SK-N-SH (cell line): ENCODE measurements at regions not wholly inside any gene's neighbourhood (a gene's known extent, or its start where the extent isn't known, plus 50 kb on each side); places are given as distances from the start of the nearest gene placed in this dataset.

Experiments
- ELF1 ChIP-seq: IDR thresholded peaks from 2 replicates; pipeline ENCODE4 v1.4.0; 2012
- FOXJ3 ChIP-seq: sonication (generic); formaldehyde crosslinking; IDR thresholded peaks from 2 replicates; pipeline ENCODE4 v1.5.1; 2020; ENCODE audit warnings: mild to moderate bottlenecking, missing genetic modification reagents
- JUND ChIP-seq: IDR thresholded peaks from 2 replicates; pipeline ENCODE4 v1.4.0; 2012
- NRF1 ChIP-seq: IDR thresholded peaks from 2 replicates; pipeline ENCODE4 v1.6.1; 2012; ENCODE audit warnings: low read depth, mild to moderate bottlenecking, low read length
- REST ChIP-seq: IDR thresholded peaks from 2 replicates; pipeline ENCODE4 v1.6.1; 2012; ENCODE audit warnings: mild to moderate bottlenecking, low read depth, low read length, moderate library complexity
- USF1 ChIP-seq: IDR thresholded peaks from 2 replicates; pipeline ENCODE4 v1.4.0; 2012; ENCODE audit warnings: low read depth, borderline replicate concordance
- TF ChIP-seq, protein P1 (sequence below): fragments of 200-600 bp; sonication (generic); IDR thresholded peaks from 2 replicates; pipeline ENCODE4 v1.6.1; 2017; ENCODE audit warnings: antibody characterized with exemption, mild to moderate bottlenecking, moderate library complexity

DNA sequence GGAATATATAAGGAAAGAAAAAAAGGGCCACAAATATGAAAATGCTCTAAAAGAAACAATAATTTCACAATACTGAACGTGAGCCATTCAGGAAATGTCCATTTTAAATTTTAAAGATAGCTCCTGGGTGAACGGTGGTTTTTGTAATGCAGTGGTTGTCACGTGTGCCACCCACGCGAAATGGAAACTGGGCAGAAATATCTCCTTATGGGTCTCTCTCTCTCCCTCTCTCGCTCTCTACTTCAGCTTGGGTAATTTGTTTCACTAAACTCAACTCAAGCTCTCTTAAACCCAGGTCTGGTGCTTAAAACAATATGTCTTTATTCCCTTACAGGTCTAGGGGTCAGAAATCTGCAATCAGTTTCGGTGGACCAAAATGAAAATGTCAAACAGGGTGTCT lies 150.8 kb downstream of the OR2B2 start:
- TF ChIP-seq, protein P1, sequence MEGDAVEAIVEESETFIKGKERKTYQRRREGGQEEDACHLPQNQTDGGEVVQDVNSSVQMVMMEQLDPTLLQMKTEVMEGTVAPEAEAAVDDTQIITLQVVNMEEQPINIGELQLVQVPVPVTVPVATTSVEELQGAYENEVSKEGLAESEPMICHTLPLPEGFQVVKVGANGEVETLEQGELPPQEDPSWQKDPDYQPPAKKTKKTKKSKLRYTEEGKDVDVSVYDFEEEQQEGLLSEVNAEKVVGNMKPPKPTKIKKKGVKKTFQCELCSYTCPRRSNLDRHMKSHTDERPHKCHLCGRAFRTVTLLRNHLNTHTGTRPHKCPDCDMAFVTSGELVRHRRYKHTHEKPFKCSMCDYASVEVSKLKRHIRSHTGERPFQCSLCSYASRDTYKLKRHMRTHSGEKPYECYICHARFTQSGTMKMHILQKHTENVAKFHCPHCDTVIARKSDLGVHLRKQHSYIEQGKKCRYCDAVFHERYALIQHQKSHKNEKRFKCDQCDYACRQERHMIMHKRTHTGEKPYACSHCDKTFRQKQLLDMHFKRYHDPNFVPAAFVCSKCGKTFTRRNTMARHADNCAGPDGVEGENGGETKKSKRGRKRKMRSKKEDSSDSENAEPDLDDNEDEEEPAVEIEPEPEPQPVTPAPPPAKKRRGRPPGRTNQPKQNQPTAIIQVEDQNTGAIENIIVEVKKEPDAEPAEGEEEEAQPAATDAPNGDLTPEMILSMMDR: no peak
- no peak for TF ChIP-seq REST
- TF ChIP-seq FOXJ3 (CRISPR knock-in tag): no peak
- TF ChIP-seq USF1: no peak
- no peak for TF ChIP-seq JUND
- no peak for TF ChIP-seq NRF1
- no peak for TF ChIP-seq ELF1
